K562 (cell line): ENCODE measurements at regions not wholly inside any gene's neighbourhood (a gene's known extent, or its start where the extent isn't known, plus 50 kb on each side); places are given as distances from the start of the nearest gene placed in this dataset.

Experiments
- CBX8 ChIP-seq: fragments of 200-600 bp; sonication (generic); IDR thresholded peaks from 2 replicates; pipeline ENCODE4 v1.6.1; 2012; ENCODE audit warnings: borderline replicate concordance, mixed run types, low read depth, mild to moderate bottlenecking, moderate library complexity, mixed read lengths, low read length, control low read depth, inconsistent platforms; ENCODE audit not compliant: poor library complexity, severe bottlenecking; ENCODE audit errors: extremely low read depth
- CEBPB ChIP-seq: fragments of 450-650 bp; IDR thresholded peaks from 2 replicates; pipeline ENCODE4 v1.6.1; 2016; ENCODE audit warnings: missing genetic modification characterization, missing compliant biosample characterization
- CTCF ChIP-seq, 3 experiments: IDR thresholded peaks in 2 of 3; conservative IDR thresholded peaks in 1 of 3; 2 replicates each; pipeline ENCODE4 v1.5.1; 2011 to 2012; ENCODE audit warnings: low read length in 3 of 3, mild to moderate bottlenecking in 3 of 3, control low read depth in 2 of 3, improper control_type of control experiment in 1 of 3, inconsistent platforms in 1 of 3, low read depth in 1 of 3, mixed read lengths in 1 of 3, moderate library complexity in 1 of 3; ENCODE audit not compliant: insufficient read depth in 2 of 3
- HNRNPH1 ChIP-seq: fragments of 200-400 bp; formaldehyde crosslinking; optimal IDR thresholded peaks from 2 replicates; pipeline ENCODE3; 2017; ENCODE audit warnings: low read depth, mild to moderate bottlenecking, low read length, moderate library complexity
- KAT8 ChIP-seq: fragments of 450-650 bp; IDR thresholded peaks from 2 replicates; pipeline ENCODE4 v1.6.1; 2016; ENCODE audit warnings: low read depth, mild to moderate bottlenecking
- POLR2A ChIP-seq: fragments of 450-650 bp; conservative IDR thresholded peaks from 2 replicates; pipeline ENCODE4 v1.6.1; 2016
- SIN3A ChIP-seq, 2 experiments: fragments of 150-350 bp in 1 of 2; IDR thresholded peaks; 2 replicates each; pipeline ENCODE4 v1.6.1; 2011 to 2016; ENCODE audit warnings: borderline replicate concordance in 2 of 2, low read depth in 2 of 2, low read length in 2 of 2, mild to moderate bottlenecking in 2 of 2, moderate library complexity in 2 of 2; ENCODE audit not compliant: control insufficient read depth in 1 of 2
- SMC3 ChIP-seq: conservative IDR thresholded peaks from 2 replicates; pipeline ENCODE4 v1.6.1; 2011; ENCODE audit warnings: low read depth, low read length, improper control_type of control experiment; ENCODE audit not compliant: insufficient read depth
- YY1 ChIP-seq, 3 experiments: IDR thresholded peaks; 2 replicates each; pipeline ENCODE4 v1.6.1; 2011; ENCODE audit warnings: low read length in 2 of 3, mild to moderate bottlenecking in 2 of 3, moderate library complexity in 2 of 3, borderline replicate concordance in 1 of 3, control low read depth in 1 of 3, low read depth in 1 of 3; ENCODE audit not compliant: insufficient read depth in 3 of 3, insufficient replicate concordance in 2 of 3, control insufficient read depth in 1 of 3, insufficient read length in 1 of 3; ENCODE audit errors: extremely low read depth in 1 of 3
- ZNF586 ChIP-seq: fragments of 450-650 bp; formaldehyde crosslinking; conservative IDR thresholded peaks from 2 replicates; pipeline ENCODE4 v1.4.0; 2020; ENCODE audit warnings: mild to moderate bottlenecking, moderate library complexity
- ZNF77 ChIP-seq: fragments of 250-450 bp; sonication (Bioruptor Pico); IDR thresholded peaks from 2 replicates; pipeline ENCODE4 v1.5.0; 2020
- TF ChIP-seq, protein P1 (sequence below): IDR thresholded peaks from 3 replicates; pipeline ENCODE4 v1.6.1; 2011; ENCODE audit warnings: borderline replicate concordance, mild to moderate bottlenecking, moderate library complexity; ENCODE audit not compliant: insufficient read length; ENCODE audit errors: extremely low read depth

DNA sequence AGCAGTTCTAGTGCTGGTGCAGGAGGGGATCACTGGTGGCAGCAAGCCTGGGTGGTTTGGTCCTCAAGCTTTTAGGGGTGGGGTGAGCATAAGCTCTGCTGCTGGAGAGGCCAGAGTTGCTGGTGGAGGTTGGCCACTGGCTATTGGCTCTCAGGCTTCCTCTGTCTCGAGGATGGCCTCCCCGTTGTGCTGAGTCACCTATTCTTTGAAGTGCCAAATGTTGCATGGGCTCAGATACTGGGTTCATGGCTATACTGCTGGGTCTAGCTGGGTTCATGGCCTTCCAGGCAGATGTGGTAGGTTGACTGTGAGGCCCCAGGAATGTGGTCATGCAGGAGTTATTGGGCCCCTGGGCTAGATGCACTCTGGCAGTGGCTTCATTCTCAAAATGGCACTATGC lies 466.3 kb downstream of the NAF1 start:
- TF ChIP-seq CBX8 (no peak), SMC3 (no peak), ZNF586 (CRISPR knock-in tag) (no peak), HNRNPH1 (no peak), CEBPB (tag) (no peak), KAT8 (no peak), CTCF (IDR thresholded peaks at IDR 0.05 in 2 of 3, conservative IDR thresholded peaks at IDR 0.05 in 1 of 3; ENCODE audit: insufficient read depth in 2 of 3, low read depth in 1 of 3, low read length in 3 of 3) (no peak), ZNF77 (CRISPR knock-in tag) (no peak), SIN3A (IDR thresholded peaks at IDR 0.05; ENCODE audit: borderline replicate concordance in 2 of 2, control insufficient read depth in 1 of 2, low read depth in 2 of 2, low read length in 2 of 2) (no peak), YY1 (IDR thresholded peaks at IDR 0.05; ENCODE audit: borderline replicate concordance in 1 of 3, control insufficient read depth in 1 of 3, extremely low read depth in 1 of 3, insufficient read depth in 3 of 3, insufficient read length in 1 of 3, insufficient replicate concordance in 2 of 3, low read depth in 1 of 3, low read length in 2 of 3) (no peak), POLR2A (no peak)
- TF ChIP-seq, protein P1, sequence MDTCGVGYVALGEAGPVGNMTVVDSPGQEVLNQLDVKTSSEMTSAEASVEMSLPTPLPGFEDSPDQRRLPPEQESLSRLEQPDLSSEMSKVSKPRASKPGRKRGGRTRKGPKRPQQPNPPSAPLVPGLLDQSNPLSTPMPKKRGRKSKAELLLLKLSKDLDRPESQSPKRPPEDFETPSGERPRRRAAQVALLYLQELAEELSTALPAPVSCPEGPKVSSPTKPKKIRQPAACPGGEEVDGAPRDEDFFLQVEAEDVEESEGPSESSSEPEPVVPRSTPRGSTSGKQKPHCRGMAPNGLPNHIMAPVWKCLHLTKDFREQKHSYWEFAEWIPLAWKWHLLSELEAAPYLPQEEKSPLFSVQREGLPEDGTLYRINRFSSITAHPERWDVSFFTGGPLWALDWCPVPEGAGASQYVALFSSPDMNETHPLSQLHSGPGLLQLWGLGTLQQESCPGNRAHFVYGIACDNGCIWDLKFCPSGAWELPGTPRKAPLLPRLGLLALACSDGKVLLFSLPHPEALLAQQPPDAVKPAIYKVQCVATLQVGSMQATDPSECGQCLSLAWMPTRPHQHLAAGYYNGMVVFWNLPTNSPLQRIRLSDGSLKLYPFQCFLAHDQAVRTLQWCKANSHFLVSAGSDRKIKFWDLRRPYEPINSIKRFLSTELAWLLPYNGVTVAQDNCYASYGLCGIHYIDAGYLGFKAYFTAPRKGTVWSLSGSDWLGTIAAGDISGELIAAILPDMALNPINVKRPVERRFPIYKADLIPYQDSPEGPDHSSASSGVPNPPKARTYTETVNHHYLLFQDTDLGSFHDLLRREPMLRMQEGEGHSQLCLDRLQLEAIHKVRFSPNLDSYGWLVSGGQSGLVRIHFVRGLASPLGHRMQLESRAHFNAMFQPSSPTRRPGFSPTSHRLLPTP: no peak
